ENCODE measurements at regions not wholly inside any gene's neighbourhood (a gene's known extent, or its start where the extent isn't known, plus 50 kb on each side); places are given as distances from the start of the nearest gene placed in this dataset.

DNA sequence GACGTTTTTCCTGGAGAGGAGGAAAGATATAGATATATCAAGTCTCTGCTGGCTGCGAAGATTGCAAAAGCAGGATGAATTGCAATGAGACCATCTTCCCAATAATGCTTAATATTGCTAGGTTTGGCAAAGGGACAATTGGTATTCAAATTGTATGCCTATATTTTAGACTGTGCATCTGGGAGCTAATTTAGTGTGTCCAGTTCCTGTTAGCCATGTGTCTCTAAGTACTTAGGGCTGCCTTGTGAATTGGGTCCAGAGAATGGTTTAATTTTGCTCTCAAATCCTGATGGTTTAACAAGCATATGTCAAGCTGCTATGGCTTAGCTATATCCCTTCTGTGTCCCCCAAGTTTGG lies 97.6 kb upstream of the ZNF366 start:
- Histone ChIP-seq H3K4me3 (ENCODE audit: insufficient read depth in 1 of 2, low read depth in 1 of 2, low read length in 2 of 2) (no peak overlapping the region), H3K4me2 (ENCODE audit: low read length, poor library complexity, severe bottlenecking) (no peak overlapping the region), H3K9me3 (ENCODE audit: control insufficient read depth, low read length) (no peaks in the 10 kb centered on the region), H3K27ac (ENCODE audit: low read length, poor library complexity, severe bottlenecking) (no peak overlapping the region), H2BK12ac (ENCODE audit: low read length in 2 of 2) (no peak overlapping the region), H3K18ac (ENCODE audit: low read depth in 1 of 2, low read length in 2 of 2) (no peak overlapping the region), H3K14ac (ENCODE audit: low read length in 2 of 2) (no peak overlapping the region), H2AFZ (ENCODE audit: low read depth, low read length) (no peak overlapping the region), H3K4me1 (ENCODE audit: control insufficient read depth, insufficient read depth, low read depth, low read length) (peaks cover 5% of the 10 kb centered on the region), H3K23ac (ENCODE audit: low read length in 2 of 2) (no peak overlapping the region), H4K91ac (ENCODE audit: low read length) (no peak overlapping the region), H2BK120ac (ENCODE audit: low read depth, low read length) (no peak overlapping the region), H3K4ac (ENCODE audit: low read depth in 1 of 2, low read length in 2 of 2) (no peak overlapping the region), H2BK5ac (ENCODE audit: low read depth, low read length, poor library complexity, severe bottlenecking) (no peak overlapping the region), H3K9ac (ENCODE audit: low read length) (no peak overlapping the region), H4K8ac (ENCODE audit: low read length) (no peak overlapping the region), H3K79me1 (replicated peaks; ENCODE audit: low read length, poor library complexity, severe bottlenecking) (no peaks in the 10 kb centered on the region), H3K27me3 (ENCODE audit: control insufficient read depth in 1 of 2, insufficient read depth in 1 of 2, low read length in 2 of 2) (no peaks in the 10 kb centered on the region), H2BK15ac (ENCODE audit: low read depth, poor library complexity, severe bottlenecking) (no peak overlapping the region), H2AK5ac (ENCODE audit: low read length, severe bottlenecking) (no peak overlapping the region), H3K36me3 (ENCODE audit: control insufficient read depth in 1 of 2, insufficient read depth in 2 of 2, low read depth in 1 of 2, low read length in 2 of 2) (no peaks in the 10 kb centered on the region)
- no peak for DNase-seq
- 80% methylated on average over 2 of the region's 2 CpGs for WGBS

DNA sequence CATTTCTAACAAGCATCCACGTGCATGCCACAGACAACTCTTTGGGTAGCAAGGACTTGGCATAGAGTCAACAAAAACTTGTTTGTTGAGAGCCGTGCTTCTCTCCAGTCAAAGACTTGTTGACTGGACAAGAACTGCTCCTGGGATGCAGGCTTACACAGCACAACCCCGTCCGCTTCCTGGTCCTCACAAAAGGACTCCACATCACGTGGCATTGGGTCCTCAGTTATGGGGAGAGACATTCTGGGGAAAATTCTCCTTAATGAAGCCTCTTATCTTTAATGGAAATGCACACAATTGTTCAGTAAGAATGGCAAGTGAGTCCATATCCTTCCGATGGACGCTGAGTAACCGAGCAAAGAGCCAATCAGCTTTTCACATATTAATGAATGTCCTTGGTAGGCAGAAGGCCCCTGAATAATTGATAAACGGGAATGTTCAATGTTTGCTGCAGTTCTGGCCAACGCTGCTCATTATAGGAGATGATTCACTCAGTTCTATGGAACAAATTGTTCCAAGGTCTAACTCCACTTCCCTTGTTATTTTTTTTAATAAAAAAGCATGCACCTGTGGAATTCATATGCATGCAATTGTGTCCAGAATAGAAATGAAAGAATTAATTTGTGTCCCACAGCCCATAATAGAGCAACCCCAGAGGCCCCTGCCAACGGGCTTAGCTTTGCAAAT lies 97.0 kb upstream of the ZNF366 start:
- no peak overlapping the region for H2AFZ ChIP-seq (ENCODE audit: low read depth, low read length)
- H2AK5ac ChIP-seq (ENCODE audit: low read length, severe bottlenecking), result no peak overlapping the region
- no peak overlapping the region for H3K4me3 ChIP-seq (ENCODE audit: insufficient read depth in 1 of 2, low read depth in 1 of 2, low read length in 2 of 2)
- H3K27ac ChIP-seq (ENCODE audit: low read length, poor library complexity, severe bottlenecking), result no peak overlapping the region
- no peak overlapping the region for H3K4me2 ChIP-seq (ENCODE audit: low read length, poor library complexity, severe bottlenecking)
- no peaks in the 10 kb centered on the region for H3K27me3 ChIP-seq (ENCODE audit: control insufficient read depth in 1 of 2, insufficient read depth in 1 of 2, low read length in 2 of 2)
- no peak overlapping the region for H2BK120ac ChIP-seq (ENCODE audit: low read depth, low read length)
- no peaks in the 10 kb centered on the region for H3K36me3 ChIP-seq (ENCODE audit: control insufficient read depth in 1 of 2, insufficient read depth in 2 of 2, low read depth in 1 of 2, low read length in 2 of 2)
- 78% methylated on average over 11 of the region's 11 CpGs for WGBS
- H3K14ac ChIP-seq (ENCODE audit: low read length in 2 of 2), result no peak overlapping the region
- no peak overlapping the region for H3K23ac ChIP-seq (ENCODE audit: low read length in 2 of 2)
- H2BK5ac ChIP-seq (ENCODE audit: low read depth, low read length, poor library complexity, severe bottlenecking), result no peak overlapping the region
- H4K8ac ChIP-seq (ENCODE audit: low read length), result no peak overlapping the region
- no peak overlapping the region for H4K91ac ChIP-seq (ENCODE audit: low read length)
- peak overlapping the region in 1 of 2 experiments; percentile 80 for H2BK12ac ChIP-seq (ENCODE audit: low read length in 2 of 2)
- peaks cover under 1% of the 10 kb centered on the region for H3K9me3 ChIP-seq (ENCODE audit: control insufficient read depth, low read length)
- H2BK15ac ChIP-seq (ENCODE audit: low read depth, poor library complexity, severe bottlenecking), result no peak overlapping the region
- no peak overlapping the region for H3K9ac ChIP-seq (ENCODE audit: low read length)
- H3K4ac ChIP-seq (ENCODE audit: low read depth in 1 of 2, low read length in 2 of 2), result no peak overlapping the region
- no peaks in the 10 kb centered on the region for H3K79me1 ChIP-seq (replicated peaks; ENCODE audit: low read length, poor library complexity, severe bottlenecking)
- H3K18ac ChIP-seq (ENCODE audit: low read depth in 1 of 2, low read length in 2 of 2), result peak overlapping the region in 1 of 2 experiments; percentile 63
- peaks cover 8% of the 10 kb centered on the region for H3K4me1 ChIP-seq (ENCODE audit: control insufficient read depth, insufficient read depth, low read depth, low read length)
- no peak for DNase-seq

DNA sequence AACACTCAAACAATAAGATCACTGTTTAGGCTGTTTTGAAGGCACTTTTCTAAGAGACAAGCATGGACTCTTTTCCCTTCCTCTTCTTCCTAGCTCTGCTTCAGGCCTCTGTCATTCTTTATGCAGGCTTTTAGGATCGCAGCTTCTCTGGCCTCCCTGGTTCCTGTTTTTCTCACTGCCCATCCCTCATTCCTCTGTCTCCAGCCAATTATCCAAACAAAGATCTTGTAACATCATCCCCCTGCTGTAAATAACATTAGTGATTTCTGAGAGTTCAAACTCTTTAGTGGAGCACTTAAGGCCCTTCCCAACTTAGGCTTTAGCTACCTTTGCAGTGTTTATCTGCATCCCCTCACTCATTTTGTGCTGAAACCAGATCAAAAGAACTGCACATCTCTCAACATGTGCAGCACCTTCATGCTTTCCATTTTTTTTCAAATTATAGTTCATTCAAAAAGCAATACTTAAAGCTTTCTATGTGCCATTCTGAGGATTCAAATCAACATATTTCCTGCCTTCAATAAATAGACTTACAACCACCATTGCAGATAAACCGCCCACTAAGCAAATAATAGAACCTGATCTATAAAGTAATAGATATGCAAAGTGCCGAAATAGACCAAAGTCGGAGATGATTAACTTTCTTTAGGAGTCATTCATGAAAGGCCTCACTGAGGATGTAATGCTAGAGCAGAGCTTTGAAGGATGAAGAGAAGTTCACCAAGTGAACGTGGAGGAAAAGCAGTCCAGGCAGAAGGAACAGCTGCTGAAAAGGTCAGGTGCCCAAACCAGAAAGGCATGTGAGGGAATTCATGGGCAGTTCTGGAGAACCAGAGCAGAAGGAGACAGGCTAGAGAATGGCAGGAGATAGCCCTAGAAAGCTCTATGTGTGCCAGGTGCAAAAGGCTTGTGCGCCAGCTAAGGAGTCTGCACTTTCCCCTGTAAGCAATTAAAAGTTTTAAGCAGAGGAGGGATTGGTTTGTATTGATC lies 95.8 kb upstream of the ZNF366 start:
- peak overlapping the region; percentile 45 for H4K91ac ChIP-seq (ENCODE audit: low read length)
- no peaks in the 10 kb centered on the region for H3K79me1 ChIP-seq (replicated peaks; ENCODE audit: low read length, poor library complexity, severe bottlenecking)
- no peaks in the 10 kb centered on the region for H3K36me3 ChIP-seq (ENCODE audit: control insufficient read depth in 1 of 2, insufficient read depth in 2 of 2, low read depth in 1 of 2, low read length in 2 of 2)
- H2BK120ac ChIP-seq (ENCODE audit: low read depth, low read length), result peak overlapping the region; percentile 80
- peak overlapping the region; percentile 21 for H2BK15ac ChIP-seq (ENCODE audit: low read depth, poor library complexity, severe bottlenecking)
- H2BK12ac ChIP-seq (ENCODE audit: low read length in 2 of 2), result peak overlapping the region; percentile 46 to 90
- 81% methylated on average over 6 of the region's 6 CpGs for WGBS
- no peak overlapping the region for H2BK5ac ChIP-seq (ENCODE audit: low read depth, low read length, poor library complexity, severe bottlenecking)
- no peak overlapping the region for H3K9ac ChIP-seq (ENCODE audit: low read length)
- H3K18ac ChIP-seq (ENCODE audit: low read depth in 1 of 2, low read length in 2 of 2), result peak overlapping the region; percentile 67 to 77
- H3K4ac ChIP-seq (ENCODE audit: low read depth in 1 of 2, low read length in 2 of 2), result peak overlapping the region; percentile 16 to 42
- no peak overlapping the region for H3K4me3 ChIP-seq (ENCODE audit: insufficient read depth in 1 of 2, low read depth in 1 of 2, low read length in 2 of 2)
- H3K14ac ChIP-seq (ENCODE audit: low read length in 2 of 2), result no peak overlapping the region
- H3K23ac ChIP-seq (ENCODE audit: low read length in 2 of 2), result no peak overlapping the region
- H2AFZ ChIP-seq (ENCODE audit: low read depth, low read length), result peak overlapping the region; percentile 32
- no peak overlapping the region for H3K27ac ChIP-seq (ENCODE audit: low read length, poor library complexity, severe bottlenecking)
- H3K4me1 ChIP-seq (ENCODE audit: control insufficient read depth, insufficient read depth, low read depth, low read length), result peaks cover 8% of the 10 kb centered on the region
- no peaks in the 10 kb centered on the region for H3K27me3 ChIP-seq (ENCODE audit: control insufficient read depth in 1 of 2, insufficient read depth in 1 of 2, low read length in 2 of 2)
- peak overlapping the region; percentile 21 for H2AK5ac ChIP-seq (ENCODE audit: low read length, severe bottlenecking)
- DNase-seq, result no peak
- H4K8ac ChIP-seq (ENCODE audit: low read length), result peak overlapping the region; percentile 53
- H3K4me2 ChIP-seq (ENCODE audit: low read length, poor library complexity, severe bottlenecking), result no peak overlapping the region
- peaks cover 4% of the 10 kb centered on the region for H3K9me3 ChIP-seq (ENCODE audit: control insufficient read depth, low read length)

DNA sequence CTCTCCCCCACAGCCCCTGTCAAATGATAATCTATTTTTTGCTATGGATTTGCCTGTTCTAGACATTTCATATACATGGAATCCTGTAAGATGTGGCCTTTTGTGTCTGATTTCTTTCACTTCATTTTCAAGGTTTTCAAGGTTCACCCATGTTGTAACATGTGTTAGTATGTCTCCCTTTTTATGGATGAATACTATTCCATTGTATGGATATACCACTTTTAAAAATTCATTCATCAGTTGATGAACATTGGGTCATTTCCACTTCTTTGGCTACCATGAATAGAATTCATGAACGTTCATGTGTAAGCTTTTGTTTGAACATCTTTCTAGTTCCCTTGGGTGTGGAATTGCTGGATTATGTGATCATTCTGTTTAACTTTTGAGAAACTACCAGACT lies 94.7 kb upstream of the ZNF366 start:
- H3K4me2 ChIP-seq (ENCODE audit: low read length, poor library complexity, severe bottlenecking), result no peak overlapping the region
- no peaks in the 10 kb centered on the region for H3K27me3 ChIP-seq (ENCODE audit: control insufficient read depth in 1 of 2, insufficient read depth in 1 of 2, low read length in 2 of 2)

More for the DNA sequence above, 94.7 kb upstream of the ZNF366 start:
- Histone ChIP-seq H3K9ac (ENCODE audit: low read length) (no peak overlapping the region), H3K79me1 (replicated peaks; ENCODE audit: low read length, poor library complexity, severe bottlenecking) (no peaks in the 10 kb centered on the region), H3K4me3 (ENCODE audit: insufficient read depth in 1 of 2, low read depth in 1 of 2, low read length in 2 of 2) (no peak overlapping the region), H3K4me1 (ENCODE audit: control insufficient read depth, insufficient read depth, low read depth, low read length) (peaks cover 11% of the 10 kb centered on the region), H2AFZ (ENCODE audit: low read depth, low read length) (no peak overlapping the region), H3K18ac (ENCODE audit: low read depth in 1 of 2, low read length in 2 of 2) (peak overlapping the region in 1 of 2 experiments; percentile 67), H3K23ac (ENCODE audit: low read length in 2 of 2) (no peak overlapping the region), H3K9me3 (ENCODE audit: control insufficient read depth, low read length) (peaks cover 4% of the 10 kb centered on the region), H2BK12ac (ENCODE audit: low read length in 2 of 2) (no peak overlapping the region), H3K27ac (ENCODE audit: low read length, poor library complexity, severe bottlenecking) (no peak overlapping the region), H4K8ac (ENCODE audit: low read length) (peak overlapping the region; percentile 69), H3K14ac (ENCODE audit: low read length in 2 of 2) (no peak overlapping the region), H2AK5ac (ENCODE audit: low read length, severe bottlenecking) (no peak overlapping the region), H3K4ac (ENCODE audit: low read depth in 1 of 2, low read length in 2 of 2) (no peak overlapping the region), H2BK120ac (ENCODE audit: low read depth, low read length) (peak overlapping the region; percentile 94), H4K91ac (ENCODE audit: low read length) (no peak overlapping the region), H2BK15ac (ENCODE audit: low read depth, poor library complexity, severe bottlenecking) (no peak overlapping the region), H2BK5ac (ENCODE audit: low read depth, low read length, poor library complexity, severe bottlenecking) (no peak overlapping the region), H3K36me3 (ENCODE audit: control insufficient read depth in 1 of 2, insufficient read depth in 2 of 2, low read depth in 1 of 2, low read length in 2 of 2) (no peaks in the 10 kb centered on the region)
- DNase-seq, result no peak
- WGBS, result 75% methylated on average over 1 of the region's 1 CpG

All from mesenchymal stem cell (in vitro differentiated cells and primary cell).